ENCODE measurements at regions not wholly inside any gene's neighbourhood (a gene's known extent, or its start where the extent isn't known, plus 50 kb on each side); places are given as distances from the start of the nearest gene placed in this dataset.

DNA sequence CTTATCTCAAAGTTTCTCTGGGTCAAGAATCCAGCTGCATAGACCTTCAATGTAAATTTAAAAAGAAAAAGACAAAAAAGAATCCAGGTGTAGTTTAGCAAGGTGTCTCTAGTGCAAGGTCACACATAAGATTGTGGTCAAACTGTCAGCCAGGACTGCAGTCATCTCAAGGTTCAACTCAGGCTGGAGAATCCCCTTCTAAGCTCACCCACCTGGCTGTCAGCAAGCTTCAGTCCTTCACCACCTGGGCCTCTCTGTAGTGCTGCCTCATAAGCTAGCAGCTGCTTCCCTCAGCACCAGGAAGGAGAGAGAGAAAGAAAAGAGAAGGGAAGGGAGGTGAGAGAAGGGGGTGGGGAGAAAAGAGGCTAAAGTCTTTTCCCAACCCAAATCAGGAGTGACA lies 146.7 kb downstream of the ACTL7B start:
- intact Hi-C loops (cut with DNase I) = no loop called here
- no peaks in the 10 kb centered on the region for H3K9me3 ChIP-seq
- peak overlapping the region in 2 of 4 donors; percentile 33 to 44 for H3K27ac ChIP-seq
- no peaks in the 10 kb centered on the region for H3K27me3 ChIP-seq
- no peak overlapping the region for H3K4me3 ChIP-seq
- DNase-seq = no peak
- TF ChIP-seq CTCF (IDR thresholded peaks at IDR 0.05) = no peak
- TF ChIP-seq POLR2A (IDR thresholded peaks at IDR 0.05) = no peak
- peaks cover 0 to 23% (median 9%) of the 10 kb centered on the region in 3 donors for H3K4me1 ChIP-seq
- no peaks in the 10 kb centered on the region for H3K36me3 ChIP-seq

DNA sequence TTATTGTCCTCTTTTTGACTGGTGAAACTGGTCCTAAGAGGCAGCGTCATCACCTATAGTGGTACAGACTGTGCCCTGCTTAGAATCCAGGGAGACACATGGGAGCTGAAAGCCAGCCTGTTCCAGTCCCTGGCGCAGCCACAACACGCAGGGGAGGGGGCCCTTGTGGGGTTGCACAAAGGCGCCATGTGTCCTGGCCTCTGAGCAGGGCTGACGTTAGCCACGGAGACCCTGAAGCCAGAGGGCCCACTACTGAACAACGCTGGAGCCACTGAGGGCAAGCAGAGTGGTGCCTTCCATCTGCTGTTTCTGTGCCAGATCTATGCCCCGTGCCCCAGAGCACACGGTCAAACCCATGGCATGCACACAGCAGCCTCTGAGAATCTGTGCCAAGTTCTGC lies 147.3 kb downstream of the ACTL7B start:
- no peaks in the 10 kb centered on the region for H3K36me3 ChIP-seq
- TF ChIP-seq POLR2A (IDR thresholded peaks at IDR 0.05) (no peak), CTCF (IDR thresholded peaks at IDR 0.05) (no peak)
- WGBS, 2 donors = 75 to 80% methylated on average over 1 of the region's 9 CpGs
- intact Hi-C loops (cut with DNase I) = no loop called here
- DNase-seq = no peak
- H3K4me1 ChIP-seq = peaks cover 0 to 30% (median 15%) of the 10 kb centered on the region in 3 donors
- H3K27ac ChIP-seq = no peak overlapping the region
- H3K9me3 ChIP-seq = no peaks in the 10 kb centered on the region
- no peaks in the 10 kb centered on the region for H3K27me3 ChIP-seq
- H3K4me3 ChIP-seq = no peak overlapping the region

- no peaks in the 10 kb centered on the region for H3K27me3 ChIP-seq
- no peak overlapping the region for H3K4me3 ChIP-seq
- no peak for TF ChIP-seq POLR2A (IDR thresholded peaks at IDR 0.05)
- TF ChIP-seq CTCF (IDR thresholded peaks at IDR 0.05) = no peak
- H3K27ac ChIP-seq = no peak overlapping the region
- peaks cover 0 to 35% (median 15%) of the 10 kb centered on the region in 3 donors for H3K4me1 ChIP-seq
- no peaks in the 10 kb centered on the region for H3K36me3 ChIP-seq
- no peaks in the 10 kb centered on the region for H3K9me3 ChIP-seq
- intact Hi-C loops (cut with DNase I) = no loop called here
- WGBS, 2 donors = 72 to 83% methylated on average over 3 of the region's 3 CpGs
- no peak for DNase-seq
Observed at GRCh38 chr9:108707120-108707519, 148.7 kb downstream of the ACTL7B start.

GRCh38 chr9:108704156-108704852 lies 151.5 kb downstream of the ACTL7B start:
- no peak for DNase-seq
- Histone ChIP-seq H3K4me1 (peaks cover 0 to 26% (median 18%) of the 10 kb centered on the region in 3 donors), H3K9me3 (no peaks in the 10 kb centered on the region), H3K27ac (peak overlapping the region; percentile 55 to 73 (median 61)), H3K36me3 (no peaks in the 10 kb centered on the region), H3K4me3 (no peak overlapping the region), H3K27me3 (no peaks in the 10 kb centered on the region)
- TF ChIP-seq CTCF (IDR thresholded peaks at IDR 0.05) = no peak
- TF ChIP-seq POLR2A (IDR thresholded peaks at IDR 0.05) = no peak
- WGBS, 2 donors = 58 to 64% methylated on average over 4 of the region's 4 CpGs
- intact Hi-C loops (cut with DNase I) = no loop called here

- 39 to 52% methylated on average over 9 of the region's 9 CpGs for WGBS, 2 donors
- no peaks in the 10 kb centered on the region for H3K36me3 ChIP-seq
- H3K9me3 ChIP-seq = no peaks in the 10 kb centered on the region
- peaks cover 0 to 32% (median 18%) of the 10 kb centered on the region in 3 donors for H3K4me1 ChIP-seq
- H3K27me3 ChIP-seq = no peaks in the 10 kb centered on the region
- H3K4me3 ChIP-seq = no peak overlapping the region
- TF ChIP-seq POLR2A (IDR thresholded peaks at IDR 0.05) (peak in 1 of 4 donors; percentile 13), CTCF (IDR thresholded peaks at IDR 0.05) (no peak)
- DNase-seq = no peak
- intact Hi-C loops (cut with DNase I) = no loop called here
- peak overlapping the region; percentile 55 to 73 (median 61) for H3K27ac ChIP-seq
Observed at GRCh38 chr9:108703429-108703828, 152.4 kb downstream of the ACTL7B start.
